HG02981 (cell line): ENCODE measurements at regions not wholly inside any gene's neighbourhood (a gene's known extent, or its start where the extent isn't known, plus 50 kb on each side); places are given as distances from the start of the nearest gene placed in this dataset.
"Not testable (repeated sequence)": the region's sequence is repeated elsewhere in the genome, so short reads cannot be mapped to it uniquely, and the experiment has no call there.

Experiments used
- ATAC-seq: cut with Tn5 transposase; IDR thresholded peaks from one replicate; pipeline ENCODE4 v1.9.1; 2021; ENCODE audit warnings: mild to moderate bottlenecking, moderate library complexity; ENCODE audit not compliant: unreplicated experiment

DNA sequence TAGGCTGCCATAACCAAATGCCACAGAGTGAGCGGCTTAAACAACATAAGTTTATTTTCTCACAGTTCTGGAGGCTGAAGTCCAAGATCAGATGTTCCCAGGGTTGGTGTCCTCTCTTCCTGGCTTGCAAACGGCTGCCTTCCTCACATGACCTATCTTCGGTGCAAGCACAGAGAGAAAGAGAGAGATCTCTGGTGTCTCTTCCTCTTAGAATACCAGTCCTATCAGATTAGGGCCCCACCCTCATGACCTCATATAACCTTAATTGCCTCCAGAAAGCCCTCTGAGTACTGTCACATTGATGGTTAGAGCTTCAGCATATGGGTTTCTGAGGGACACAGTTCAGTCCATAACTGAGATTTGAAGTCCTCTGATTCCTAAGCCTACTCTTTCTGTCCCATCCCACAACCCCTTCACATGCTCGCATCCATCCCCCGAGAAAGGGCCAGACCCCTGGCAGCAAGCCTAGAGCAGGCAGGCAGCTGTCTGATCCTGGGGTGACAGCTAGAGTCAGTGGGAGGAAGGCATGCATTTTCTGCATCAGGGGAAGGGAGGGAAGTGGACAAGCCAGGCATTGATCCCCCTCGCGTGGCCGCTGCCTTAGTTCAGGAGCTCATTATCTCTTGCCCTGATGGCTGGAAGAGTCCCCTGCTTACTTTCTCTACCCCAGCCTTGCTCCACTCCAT is 114.1 kb downstream of the FAR1 start:
- ATAC-seq: no peak

DNA sequence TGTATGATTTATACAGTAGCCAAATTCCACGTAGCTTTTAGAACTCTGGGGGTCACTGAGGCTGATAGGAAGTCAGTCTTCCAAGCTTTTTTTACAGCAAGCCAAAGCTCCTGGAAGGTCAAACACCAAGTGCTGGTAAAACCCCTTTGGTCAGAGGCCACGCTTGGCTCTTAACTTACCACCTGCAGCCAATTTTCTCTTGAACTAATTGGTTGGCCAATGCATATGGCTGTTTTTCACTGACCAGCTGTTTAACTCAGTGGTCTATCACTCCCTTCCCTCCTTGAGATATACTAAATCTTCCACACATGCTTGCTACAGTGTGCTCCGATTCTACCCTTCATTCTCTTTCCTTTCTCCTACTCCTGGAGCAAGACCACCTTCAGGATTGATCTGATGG is 116.0 kb downstream of the FAR1 start:
- ATAC-seq: no peak

DNA sequence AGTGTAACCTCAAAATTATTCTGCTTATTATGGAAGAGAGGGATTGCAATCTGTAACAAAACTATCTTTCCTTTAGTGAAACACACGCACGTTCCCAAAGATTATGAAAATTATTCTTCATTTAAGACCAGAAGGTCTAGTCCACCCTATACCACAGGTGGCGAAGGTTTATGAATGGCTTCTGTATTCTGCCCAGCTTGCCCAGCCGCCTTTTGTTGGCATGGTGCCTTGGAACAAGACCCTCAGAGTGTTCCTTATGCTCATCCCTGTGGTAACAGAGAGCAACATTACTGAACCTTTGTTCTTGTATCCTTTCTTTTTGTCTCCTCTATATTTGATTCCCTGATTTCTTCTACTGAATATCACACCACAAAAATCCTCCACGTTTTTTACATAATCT is 116.4 kb downstream of the FAR1 start:
- no peak for ATAC-seq

DNA sequence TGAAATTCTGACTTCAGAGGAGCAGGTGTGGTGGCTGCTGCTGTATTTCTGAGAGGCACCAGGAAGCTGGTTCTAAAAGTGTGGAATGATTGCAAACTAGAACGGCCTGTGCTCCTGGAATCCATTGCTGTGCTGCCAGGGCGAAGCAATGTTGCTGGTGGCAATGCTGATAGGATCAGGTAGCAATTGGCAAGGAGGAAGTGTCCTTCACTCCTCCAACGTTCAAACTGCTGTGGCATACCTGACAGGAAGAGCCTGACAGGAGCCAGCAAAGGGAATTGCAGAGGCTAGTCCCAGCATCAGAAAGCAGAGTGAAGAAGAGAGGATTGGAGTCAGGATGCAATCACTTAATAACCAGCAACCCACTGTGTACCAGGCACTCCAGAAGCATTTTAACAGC is 118.2 kb downstream of the FAR1 start:
- no peak for ATAC-seq

DNA sequence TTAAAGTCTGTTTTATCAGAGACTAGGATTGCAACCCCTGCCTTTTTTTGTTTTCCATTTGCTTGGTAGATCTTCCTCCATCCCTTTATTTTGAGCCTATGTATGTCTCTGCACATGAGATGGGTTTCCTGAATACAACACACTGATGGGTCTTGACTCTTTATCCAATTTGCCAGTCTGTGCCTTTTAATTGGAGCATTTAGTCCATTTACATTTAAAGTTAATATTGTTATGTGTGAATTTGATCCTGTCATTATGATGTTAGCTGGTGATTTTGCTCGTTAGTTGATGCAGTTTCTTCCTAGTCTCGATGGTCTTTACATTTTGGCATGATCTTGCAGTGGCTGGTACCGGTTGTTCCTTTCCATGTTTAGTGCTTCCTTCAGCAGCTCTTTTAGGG is 129.1 kb downstream of the FAR1 start:
- not testable (repeated sequence) for ATAC-seq

DNA sequence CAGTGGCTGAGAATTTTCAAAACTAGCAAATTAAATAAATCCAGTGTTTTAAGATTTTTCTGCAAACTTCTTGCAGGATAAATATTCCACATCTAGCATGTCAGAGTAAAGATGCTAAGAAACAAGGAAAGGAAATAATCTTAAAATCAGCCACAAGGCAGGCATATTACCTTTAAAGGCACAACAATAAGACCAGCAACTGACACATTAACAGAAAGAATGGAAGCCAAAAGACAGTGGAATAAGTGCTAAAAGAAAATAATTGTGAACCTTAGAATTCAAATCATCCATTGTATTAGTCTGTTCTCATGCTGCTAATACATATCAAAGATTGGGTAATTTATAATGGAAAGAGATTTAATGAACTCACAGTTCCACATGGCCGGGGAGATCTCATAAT is 132.4 kb downstream of the FAR1 start:
- ATAC-seq: no peak

DNA sequence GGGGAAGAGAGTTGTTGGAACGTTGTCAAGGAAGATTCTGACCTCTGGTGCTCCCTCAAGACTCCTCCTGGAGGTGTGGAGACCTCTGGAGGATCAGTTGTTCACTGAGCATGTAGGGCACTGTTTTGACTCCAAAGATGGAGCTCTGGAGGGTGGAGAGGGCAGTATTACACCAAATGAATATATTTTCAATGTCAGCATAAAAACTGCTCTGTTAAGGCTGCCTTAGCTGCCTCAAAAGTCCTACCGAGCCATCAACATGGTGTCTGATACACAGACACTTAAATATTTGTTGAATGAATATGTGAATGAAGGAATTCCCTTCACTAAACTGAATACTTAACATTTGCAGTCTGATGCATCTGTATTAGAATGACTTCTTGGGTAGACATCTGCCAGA is 144.2 kb upstream of the SPON1 start:
- ATAC-seq: no peak

DNA sequence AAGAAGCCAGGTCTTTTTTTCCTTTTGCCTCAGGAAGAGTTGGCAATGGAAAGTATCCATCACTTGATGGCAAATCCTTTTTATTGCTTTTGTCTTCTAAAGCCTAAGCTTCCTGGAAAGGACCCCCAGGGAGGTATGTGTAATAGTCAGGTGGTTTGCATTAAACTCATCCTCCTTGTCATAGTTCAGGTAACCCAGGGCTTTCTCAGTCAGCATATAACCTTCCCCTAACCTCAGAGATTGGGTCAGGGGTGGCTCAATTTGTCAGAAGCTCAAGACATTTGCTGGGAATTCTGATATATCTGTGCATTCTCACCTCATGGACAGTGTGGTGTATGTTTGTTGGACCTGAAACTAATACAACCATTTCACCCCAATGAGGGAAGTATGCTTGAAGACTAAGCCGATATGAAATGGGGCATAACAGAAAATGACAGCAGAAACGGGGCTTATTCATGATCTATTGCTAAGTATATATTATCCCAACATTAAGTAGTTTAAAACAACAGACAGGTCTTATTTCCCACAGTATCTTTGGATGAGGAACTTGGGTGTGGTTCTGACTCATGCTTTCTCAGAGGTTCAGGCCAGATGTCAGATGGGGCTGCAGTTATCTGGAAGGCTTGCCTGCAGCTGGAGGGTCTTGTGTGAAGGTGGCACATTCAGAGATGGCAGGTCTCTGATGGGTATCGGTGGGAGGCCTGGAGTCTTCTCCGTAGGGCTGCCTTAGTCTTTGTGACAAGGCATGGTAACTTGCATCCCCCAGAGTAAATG is 135.8 kb upstream of the SPON1 start:
- ATAC-seq: no peak

DNA sequence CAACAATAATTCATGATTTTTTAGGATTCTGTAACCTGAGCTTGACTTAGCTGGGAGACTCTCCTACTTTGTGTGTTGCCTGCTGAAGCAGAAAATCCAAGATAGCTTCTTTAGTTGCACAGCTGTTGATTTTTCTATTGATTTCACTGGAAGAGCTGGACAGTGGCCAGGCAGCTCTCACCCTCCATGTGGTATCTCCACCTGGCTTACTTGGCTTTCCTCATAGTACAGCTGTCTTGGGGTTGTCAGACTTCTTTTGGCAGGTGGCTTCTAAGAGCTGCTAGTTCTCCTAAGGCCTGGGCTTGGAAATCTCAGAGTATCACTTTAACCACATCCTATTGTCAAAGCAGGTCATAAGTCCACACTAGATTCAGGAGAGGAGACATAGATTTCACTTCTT is 130.8 kb upstream of the SPON1 start:
- ATAC-seq: no peak

DNA sequence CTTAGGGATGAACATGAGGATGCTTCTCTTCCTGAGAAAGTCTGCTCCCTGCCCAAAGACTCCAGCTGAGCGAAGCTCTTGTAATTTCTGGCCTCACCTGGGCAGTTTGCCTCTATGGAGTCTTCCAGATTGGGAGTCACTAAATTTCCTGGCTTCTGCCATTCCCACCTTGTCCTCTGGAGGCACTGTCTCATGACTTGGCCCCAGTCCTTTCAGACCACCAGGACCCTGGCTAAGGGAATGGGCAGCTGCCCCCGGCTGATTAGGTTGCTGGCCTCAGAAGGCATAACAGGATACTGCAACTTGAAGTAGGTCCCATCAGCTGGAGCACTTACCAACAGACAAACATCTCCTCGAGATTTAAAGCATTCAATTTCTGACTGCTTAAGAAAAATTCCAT is 128.1 kb upstream of the SPON1 start:
- ATAC-seq: no peak

DNA sequence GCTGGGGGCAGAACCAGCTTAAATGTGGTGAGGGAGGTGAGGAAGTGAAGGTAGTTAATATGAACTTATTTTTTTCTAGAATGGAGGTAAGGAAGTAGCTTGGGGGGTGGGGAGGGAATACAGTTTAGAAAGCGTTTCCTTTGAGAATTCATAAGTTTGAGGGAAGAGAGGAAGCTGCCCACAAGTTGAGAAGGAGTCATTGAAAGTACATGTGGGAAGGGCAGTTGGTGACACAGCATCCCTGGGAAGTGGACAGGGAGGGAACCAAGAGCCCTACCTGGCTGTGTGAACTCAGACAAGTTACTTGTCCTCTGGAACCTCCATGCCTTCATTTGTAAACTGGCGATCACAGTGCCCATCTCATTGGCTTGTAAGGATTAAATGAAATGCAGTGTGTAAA is 125.9 kb upstream of the SPON1 start:
- ATAC-seq: no peak

DNA sequence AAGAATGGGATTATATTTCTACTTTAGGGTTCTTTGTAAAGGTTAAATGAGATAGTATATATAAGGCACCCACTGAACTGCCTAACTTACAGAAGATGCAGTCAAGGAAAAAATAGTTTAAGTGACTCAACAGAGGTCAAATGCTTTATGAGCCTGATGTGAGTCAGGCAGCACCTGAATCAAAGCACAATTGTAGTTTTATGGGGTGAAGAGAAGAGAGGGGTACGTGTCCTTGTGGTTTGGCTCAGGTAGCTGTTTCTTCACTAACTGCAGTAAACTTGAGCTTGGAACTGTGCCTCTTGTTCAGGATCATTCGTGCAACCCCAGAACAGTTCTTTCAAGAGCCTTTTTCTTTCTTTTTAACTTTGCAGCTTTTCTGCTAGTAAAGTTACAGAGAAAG is 125.2 kb upstream of the SPON1 start:
- no peak for ATAC-seq

DNA sequence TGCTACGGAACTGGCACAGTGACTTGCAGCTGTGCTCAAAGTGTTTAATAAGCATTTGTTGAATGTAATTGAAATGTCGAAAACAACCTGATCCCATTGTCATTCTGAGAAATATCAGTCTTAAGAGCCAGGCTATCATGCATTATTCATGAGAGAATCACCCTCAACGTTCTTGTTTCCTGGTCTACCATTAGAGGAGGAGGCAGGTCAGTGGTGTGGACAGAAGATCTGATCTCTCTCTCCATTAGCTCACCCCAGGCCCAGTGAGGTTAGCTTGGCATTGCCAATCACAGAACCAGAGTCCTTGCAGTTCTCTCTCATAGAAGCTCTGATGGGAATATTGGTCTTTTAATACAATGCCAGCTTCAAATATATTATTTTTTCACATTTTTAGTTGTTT is 121.1 kb upstream of the SPON1 start:
- no peak for ATAC-seq

DNA sequence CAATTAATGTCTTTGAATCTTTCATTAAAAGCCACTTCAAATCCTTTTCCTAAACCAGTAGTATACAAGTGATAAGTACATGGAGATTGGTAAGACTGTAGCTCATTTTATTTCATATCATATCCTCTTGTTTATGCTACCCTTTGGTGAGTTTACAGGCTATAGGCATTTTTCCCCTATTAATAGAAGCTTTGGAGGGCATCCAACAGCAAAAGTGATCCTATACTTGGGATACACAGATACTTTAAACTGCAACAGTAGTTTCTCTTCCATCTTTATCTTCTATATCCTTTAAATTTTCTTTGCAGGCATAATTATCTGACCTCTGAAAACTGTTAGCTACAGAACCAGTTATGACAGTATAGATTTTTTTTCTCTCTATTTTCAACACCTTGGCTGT is 114.5 kb upstream of the SPON1 start:
- ATAC-seq: no peak

DNA sequence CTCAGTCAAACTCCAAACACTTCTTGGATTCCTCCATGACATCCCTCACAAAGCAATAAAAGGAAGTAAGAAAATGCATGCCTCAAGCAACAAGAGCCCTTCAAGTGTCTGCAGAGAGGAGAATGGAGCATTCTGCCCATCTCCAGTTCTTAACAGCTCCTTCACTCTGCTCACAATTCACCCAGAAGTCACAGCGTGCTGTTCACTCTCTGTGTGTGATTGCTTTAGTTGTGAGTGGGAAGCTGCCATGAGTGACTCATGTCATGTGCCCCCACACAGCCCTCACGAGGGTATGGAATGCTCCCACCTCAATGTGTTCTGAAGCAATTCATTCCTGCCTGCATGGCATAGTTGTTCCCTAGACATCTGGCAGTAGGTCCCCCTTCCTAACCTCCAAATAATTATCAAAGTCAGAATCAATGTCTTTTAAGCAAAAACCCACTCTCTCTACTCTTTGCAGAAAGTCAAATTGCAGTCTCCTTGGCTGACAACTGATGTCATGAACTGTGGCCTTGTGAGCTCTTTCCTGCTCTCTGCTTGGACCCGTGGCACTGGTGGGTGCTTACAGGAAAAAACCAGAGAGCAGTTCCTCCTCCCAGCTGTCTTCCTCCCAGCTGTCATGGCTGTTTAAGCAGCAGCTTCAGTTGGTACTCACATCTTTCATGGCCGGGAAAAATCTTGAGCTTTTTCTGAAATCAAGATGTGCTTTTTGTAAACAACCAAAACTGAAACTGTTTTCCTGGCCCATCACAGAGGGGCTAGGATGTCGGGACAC is 112.1 kb upstream of the SPON1 start:
- ATAC-seq: no peak

DNA sequence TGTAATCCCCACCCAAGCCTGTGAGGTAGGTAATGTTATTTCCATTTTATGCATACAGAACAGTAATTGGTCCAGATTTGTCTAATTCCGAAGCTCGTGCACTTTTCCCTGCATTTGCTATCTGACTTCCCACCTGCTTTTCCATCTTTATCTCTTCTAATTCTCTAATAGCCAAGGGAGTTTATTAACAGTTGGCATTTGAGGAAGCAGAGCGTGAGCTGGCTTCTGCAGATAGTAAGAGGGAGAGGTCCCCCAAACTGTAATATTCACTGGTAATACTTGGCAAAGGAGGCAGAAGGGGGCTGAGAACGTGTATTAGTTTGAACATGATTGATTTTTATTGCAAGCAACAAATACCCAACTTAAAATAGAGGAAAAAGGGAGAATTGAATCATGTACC is 110.8 kb upstream of the SPON1 start:
- no peak for ATAC-seq

DNA sequence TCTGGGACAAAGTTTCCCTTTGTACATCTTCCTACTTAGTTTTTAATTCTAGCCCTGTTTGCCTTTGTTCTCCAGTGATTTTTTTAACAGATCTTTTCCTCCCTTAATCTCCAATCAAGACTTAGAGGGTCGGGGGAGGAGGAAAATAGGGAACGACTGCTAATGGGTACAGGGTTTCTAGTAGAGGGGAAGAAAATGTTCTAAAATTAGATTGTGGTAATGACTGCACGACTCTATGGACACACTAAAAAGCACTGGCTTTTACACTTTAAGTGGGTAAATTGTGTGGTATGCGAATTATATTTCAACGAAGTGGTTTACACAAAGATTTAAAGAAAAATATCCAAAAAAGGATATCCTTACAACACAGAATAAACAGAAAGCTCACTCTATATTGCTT is 110.0 kb upstream of the SPON1 start:
- ATAC-seq: no peak

DNA sequence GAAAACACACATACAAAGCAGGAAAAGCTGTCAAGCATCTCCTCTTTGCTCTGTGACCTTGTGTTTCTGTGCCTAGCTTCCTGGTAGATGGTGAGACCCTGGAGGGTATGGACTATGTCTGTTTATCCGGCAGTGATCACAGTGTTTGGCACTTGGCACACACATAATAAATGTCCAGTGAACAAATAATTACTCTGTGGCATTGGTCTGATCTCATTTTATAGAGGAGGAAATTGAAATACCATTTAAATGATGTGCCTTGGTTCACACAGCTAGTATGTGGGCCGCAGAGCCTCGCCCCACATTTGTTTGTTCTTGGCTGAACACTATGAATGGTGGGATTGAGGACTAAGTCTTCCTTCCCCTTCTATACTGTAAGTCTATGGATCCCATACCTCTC is 104.7 kb upstream of the SPON1 start:
- no peak for ATAC-seq

DNA sequence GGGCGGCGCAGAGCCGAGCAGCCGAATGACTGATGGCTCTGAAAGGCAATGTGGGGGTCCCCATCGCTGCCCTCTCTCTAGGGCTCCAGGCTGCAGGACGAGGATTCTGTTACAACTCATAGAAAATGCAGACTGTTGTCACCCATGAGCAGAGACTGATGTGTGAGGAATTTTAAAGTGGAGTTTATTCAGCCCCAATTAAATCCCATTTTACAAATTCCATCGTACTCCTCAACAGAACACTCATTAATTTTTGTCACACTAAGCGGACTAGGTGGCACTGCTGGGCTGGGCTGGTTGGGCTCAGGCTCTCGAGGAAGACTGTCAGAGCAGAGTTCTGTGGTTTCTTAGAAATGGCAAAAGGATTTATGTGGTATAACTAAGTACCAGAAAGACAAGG is 102.6 kb upstream of the SPON1 start:
- ATAC-seq: no peak

DNA sequence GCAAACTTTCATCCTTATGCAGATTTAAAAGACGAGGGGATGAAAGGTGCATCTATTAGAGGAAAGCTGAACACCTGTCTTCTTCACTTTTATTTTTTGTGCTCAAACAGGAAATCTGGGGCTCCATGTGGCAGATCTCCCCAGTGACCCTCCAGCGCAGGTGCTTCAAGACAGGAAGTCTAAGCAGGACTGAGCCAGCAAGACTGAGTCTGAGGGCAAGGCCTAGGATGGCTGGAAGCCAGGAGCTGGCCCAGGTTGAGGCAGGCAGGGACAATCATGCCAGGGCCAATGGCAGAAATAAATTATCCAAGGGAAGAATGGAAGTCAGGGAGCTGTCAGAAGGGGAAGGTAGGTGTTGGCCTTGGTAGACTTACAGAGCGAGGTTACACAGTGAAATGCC is 101.1 kb upstream of the SPON1 start:
- peak; percentile 56 for ATAC-seq

DNA sequence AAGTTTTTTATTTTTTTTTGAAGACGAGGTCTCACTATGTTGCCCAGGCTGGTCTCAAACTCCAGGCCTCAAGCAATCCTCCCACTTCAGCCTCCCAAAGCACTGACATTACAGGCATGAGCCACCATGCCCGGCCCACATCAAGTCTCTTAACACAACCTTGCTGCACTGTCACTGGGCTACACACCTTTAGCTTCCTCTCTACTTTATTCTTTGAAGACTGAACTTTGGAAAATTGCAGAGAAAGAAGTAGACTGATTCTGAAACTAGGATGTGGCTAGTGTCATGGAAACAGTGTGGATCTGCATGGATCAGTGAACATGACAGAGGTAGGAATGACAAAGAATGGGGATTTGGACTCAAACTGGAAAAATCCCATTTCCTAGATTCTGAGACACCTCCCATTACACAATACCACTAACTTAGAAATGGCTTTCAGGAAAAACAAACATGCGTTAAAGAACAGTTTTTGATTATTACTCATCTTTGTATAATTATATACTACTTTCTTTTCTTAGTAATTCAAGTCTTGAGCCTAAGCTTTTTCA is 99.6 kb upstream of the SPON1 start:
- no peak for ATAC-seq
